Spleen (tissue), 11 donors: ENCODE measurements at regions not wholly inside any gene's neighbourhood (a gene's known extent, or its start where the extent isn't known, plus 50 kb on each side); places are given as distances from the start of the nearest gene placed in this dataset.
A peak's percentile ranks its signal among the peaks of the same experiment; 100 is the strongest.

Experiments used
- DNase-seq: peaks from one replicate; pipeline ENCODE4 v3.0.0-alpha.2; 2020
- H3K27ac ChIP-seq, 8 donors: fragments of 200-600 bp; sonication (generic) in 7 of 8; 1 replicate in 4 of 8; 2 replicates in 4 of 8; pipeline versions ENCODE4 v1.5.0 to v1.8.0; 2016 to 2021; ENCODE audit warnings: inconsistent platforms in 4 of 8, mild to moderate bottlenecking in 4 of 8, moderate library complexity in 1 of 8
- H3K27me3 ChIP-seq, 7 donors: fragments of 200-600 bp; sonication (generic) in 6 of 7; replicated peaks in 1 of 7; 1 replicate in 4 of 7; 2 replicates in 3 of 7; pipeline versions ENCODE4 v1.5.0 to v1.8.0; 2016 to 2021; ENCODE audit warnings: inconsistent platforms in 3 of 7, mild to moderate bottlenecking in 1 of 7
- H3K36me3 ChIP-seq, 6 donors: fragments of 200-600 bp; sonication (generic) in 5 of 6; 1 replicate in 4 of 6; 2 replicates in 2 of 6; pipeline versions ENCODE4 v1.5.0 to v1.8.0; 2016 to 2021; ENCODE audit warnings: inconsistent platforms in 2 of 6
- H3K4me1 ChIP-seq, 6 donors: fragments of 200-600 bp; sonication (generic) in 5 of 6; 1 replicate in 3 of 6; 2 replicates in 3 of 6; pipeline versions ENCODE4 v1.5.0 to v1.8.0; 2016 to 2021; ENCODE audit warnings: inconsistent platforms in 3 of 6
- H3K4me3 ChIP-seq, 8 donors: fragments of 200-600 bp; sonication (generic) in 7 of 8; 1 replicate in 4 of 8; 2 replicates in 4 of 8; pipeline versions ENCODE4 v1.5.0 to v1.8.0; 2016 to 2021; ENCODE audit warnings: inconsistent platforms in 4 of 8, mild to moderate bottlenecking in 4 of 8, moderate library complexity in 2 of 8
- H3K9me3 ChIP-seq, 8 donors: fragments of 200-600 bp; sonication (generic) in 7 of 8; 1 replicate in 4 of 8; 2 replicates in 4 of 8; pipeline versions ENCODE4 v1.5.0 to v1.8.0; 2016 to 2021; ENCODE audit warnings: inconsistent platforms in 4 of 8
- POLR2A ChIP-seq, 3 donors: fragments of 450-650 bp; IDR thresholded peaks; one replicate each; pipeline ENCODE4 v1.5.1; 2017; ENCODE audit warnings: antibody characterized with exemption in 3 of 3, mild to moderate bottlenecking in 1 of 3
- POLR2AphosphoS5 ChIP-seq, 3 donors: sonication (generic); formaldehyde crosslinking; IDR thresholded peaks; one replicate each; pipeline ENCODE4 v1.5.1; 2017; ENCODE audit warnings: antibody characterized with exemption in 3 of 3
- WGBS, 5 donors: extraction: QIAGEN DNeasy Blood & Tissue Kit in 3 of 5; methylation state at CpG; one replicate each; pipeline versions ENCODE4 v1.1.5 to v1.1.7; 2013 to 2018; 5-methylcytosine and 5-hydroxymethylcytosine counted together
- intact Hi-C: fragments of 100-400 bp; cut with DNase I; formaldehyde crosslinking; loops from one replicate; pipeline ENCODE4 v1.15.0; 2023; ENCODE audit warnings: low total_unique reads
- TF ChIP-seq, protein P1 (sequence below), 11 experiments: fragments of 200-600 bp in 7 of 11; fragments of 450-650 bp in 4 of 11; sonication (generic) in 4 of 11; IDR thresholded peaks in 8 of 11; conservative IDR thresholded peaks in 3 of 11; 1 replicate in 7 of 11; 2 replicates in 4 of 11; pipeline versions ENCODE4 v1.4.0 to v1.8.0; 2016 to 2021; ENCODE audit warnings: antibody characterized with exemption in 11 of 11, inconsistent platforms in 4 of 11, mild to moderate bottlenecking in 1 of 11
- donor health status: healthy with polysubstance abuse.
- donor health status: DM: no; HTN: no; CAD: no; lungs with moderate emphysema.
- donor health status: DM: no; HTN: no; CAD: no.
- donor health status: Bipolar disorder and iron deficiency.
- donor health status: healthy.
- donor health status: DM: no; HTN: no; CAD: no.
- donor health status: DM: yes; HTN: yes; CAD: no.

- DNase-seq: no peak
- 48 to 66% (median 58%) methylated on average over 4 of the region's 4 CpGs for WGBS, 5 donors
- no peaks in the 10 kb centered on the region for H3K36me3 ChIP-seq
- no peaks in the 10 kb centered on the region for H3K9me3 ChIP-seq
- no peaks in the 10 kb centered on the region for H3K27me3 ChIP-seq
- no peak overlapping the region for H3K4me3 ChIP-seq
- H3K4me1 ChIP-seq: peaks cover 0 to 7% (median 0%) of the 10 kb centered on the region in 6 donors
- TF ChIP-seq, protein P1, sequence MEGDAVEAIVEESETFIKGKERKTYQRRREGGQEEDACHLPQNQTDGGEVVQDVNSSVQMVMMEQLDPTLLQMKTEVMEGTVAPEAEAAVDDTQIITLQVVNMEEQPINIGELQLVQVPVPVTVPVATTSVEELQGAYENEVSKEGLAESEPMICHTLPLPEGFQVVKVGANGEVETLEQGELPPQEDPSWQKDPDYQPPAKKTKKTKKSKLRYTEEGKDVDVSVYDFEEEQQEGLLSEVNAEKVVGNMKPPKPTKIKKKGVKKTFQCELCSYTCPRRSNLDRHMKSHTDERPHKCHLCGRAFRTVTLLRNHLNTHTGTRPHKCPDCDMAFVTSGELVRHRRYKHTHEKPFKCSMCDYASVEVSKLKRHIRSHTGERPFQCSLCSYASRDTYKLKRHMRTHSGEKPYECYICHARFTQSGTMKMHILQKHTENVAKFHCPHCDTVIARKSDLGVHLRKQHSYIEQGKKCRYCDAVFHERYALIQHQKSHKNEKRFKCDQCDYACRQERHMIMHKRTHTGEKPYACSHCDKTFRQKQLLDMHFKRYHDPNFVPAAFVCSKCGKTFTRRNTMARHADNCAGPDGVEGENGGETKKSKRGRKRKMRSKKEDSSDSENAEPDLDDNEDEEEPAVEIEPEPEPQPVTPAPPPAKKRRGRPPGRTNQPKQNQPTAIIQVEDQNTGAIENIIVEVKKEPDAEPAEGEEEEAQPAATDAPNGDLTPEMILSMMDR (IDR thresholded peaks at IDR 0.05 in 8 of 11, conservative IDR thresholded peaks at IDR 0.05 in 3 of 11): no peak
- TF ChIP-seq POLR2A (IDR thresholded peaks at IDR 0.05): no peak
- no peak for TF ChIP-seq POLR2AphosphoS5 (IDR thresholded peaks at IDR 0.05)
- intact Hi-C loops: no loop called here
- peak overlapping the region in 4 of 8 donors; percentile 8 to 58 (median 24) for H3K27ac ChIP-seq
Measured at GRCh38 chr5:87899208-87899661, 369.4 kb downstream of the TMEM161B start.

- peaks cover 0 to 7% (median 0%) of the 10 kb centered on the region in 6 donors for H3K4me1 ChIP-seq
- no peak overlapping the region for H3K4me3 ChIP-seq
- WGBS, 5 donors: 75 to 86% (median 80%) methylated on average over 6 of the region's 6 CpGs
- H3K36me3 ChIP-seq: no peaks in the 10 kb centered on the region
- no peaks in the 10 kb centered on the region for H3K9me3 ChIP-seq
- DNase-seq: no peak
- H3K27ac ChIP-seq: peak overlapping the region in 1 of 8 donors; percentile 30
- intact Hi-C loops: no loop called here
- no peaks in the 10 kb centered on the region for H3K27me3 ChIP-seq
- no peak for TF ChIP-seq POLR2AphosphoS5 (IDR thresholded peaks at IDR 0.05)
- TF ChIP-seq, protein P1 (IDR thresholded peaks at IDR 0.05 in 8 of 11, conservative IDR thresholded peaks at IDR 0.05 in 3 of 11): no peak
- TF ChIP-seq POLR2A (IDR thresholded peaks at IDR 0.05): no peak
Measured at GRCh38 chr5:87898574-87898973, 370.1 kb downstream of the TMEM161B start.

DNA sequence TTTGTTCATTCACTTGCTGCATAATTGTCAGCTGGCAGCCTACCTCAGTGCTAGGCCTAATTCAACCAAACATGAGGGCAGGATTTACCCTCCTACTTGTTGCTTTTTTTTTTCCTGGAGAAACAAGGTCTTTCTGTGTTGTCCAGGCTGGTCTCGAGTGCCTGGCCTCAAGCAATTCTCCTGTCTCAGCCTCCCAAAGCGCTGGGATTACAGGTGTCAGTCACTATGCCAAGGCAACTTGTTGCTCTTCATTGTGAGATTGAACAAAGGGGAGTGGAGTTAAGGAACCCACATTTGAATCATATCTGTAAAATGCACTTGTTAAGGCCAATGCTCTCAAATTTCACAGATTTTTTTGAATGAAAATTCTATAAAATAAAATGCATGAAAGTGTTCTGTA is 380.5 kb downstream of the TMEM161B start:
- TF ChIP-seq POLR2A (IDR thresholded peaks at IDR 0.05): no peak
- intact Hi-C loops: no loop called here
- no peak for DNase-seq

GRCh38 chr5:87887247-87887646 is 381.4 kb downstream of the TMEM161B start:
- WGBS, 5 donors: 64 to 77% (median 76%) methylated on average over 2 of the region's 2 CpGs

More for the DNA sequence above, 380.5 kb downstream of the TMEM161B start:
- 61 to 83% (median 65%) methylated on average over 2 of the region's 2 CpGs for WGBS, 5 donors
- Histone ChIP-seq H3K27me3 (no peaks in the 10 kb centered on the region), H3K27ac (no peak overlapping the region), H3K36me3 (no peaks in the 10 kb centered on the region), H3K4me3 (no peak overlapping the region), H3K4me1 (no peaks in the 10 kb centered on the region), H3K9me3 (peaks cover 0 to 12% (median under 1%) of the 10 kb centered on the region in 8 donors)

More at GRCh38 chr5:87887247-87887646, 381.4 kb downstream of the TMEM161B start:
- H3K4me1 ChIP-seq: no peaks in the 10 kb centered on the region
- no peak for TF ChIP-seq POLR2AphosphoS5 (IDR thresholded peaks at IDR 0.05)
- TF ChIP-seq, protein P1 (IDR thresholded peaks at IDR 0.05 in 8 of 11, conservative IDR thresholded peaks at IDR 0.05 in 3 of 11): no peak
- no peak for TF ChIP-seq POLR2A (IDR thresholded peaks at IDR 0.05)
- no peaks in the 10 kb centered on the region for H3K36me3 ChIP-seq
- peaks cover 0 to 21% (median 4%) of the 10 kb centered on the region in 8 donors for H3K9me3 ChIP-seq
- intact Hi-C loops: no loop called here
- no peak for DNase-seq
- no peak overlapping the region for H3K27ac ChIP-seq
- H3K4me3 ChIP-seq: no peak overlapping the region
- no peaks in the 10 kb centered on the region for H3K27me3 ChIP-seq
